KOPT-K1 (cell line): ENCODE measurements at regions not wholly inside any gene's neighbourhood (a gene's known extent, or its start where the extent isn't known, plus 50 kb on each side); places are given as distances from the start of the nearest gene placed in this dataset.
"Not testable (repeated sequence)": the region's sequence is repeated elsewhere in the genome, so short reads cannot be mapped to it uniquely, and the experiment has no call there.

Experiments used
- H3K27ac ChIP-seq: fragments of 200-600 bp; sonication (generic); 2 replicates; pipeline ENCODE4 v1.5.1; 2016; ENCODE audit warnings: antibody characterized with exemption, mild to moderate bottlenecking, low read depth, low read length; ENCODE audit not compliant: poor library complexity, severe bottlenecking
- H3K36me3 ChIP-seq: fragments of 200-600 bp; sonication (generic); 2 replicates; pipeline ENCODE4 v1.5.1; 2017; ENCODE audit warnings: antibody characterized with exemption, mild to moderate bottlenecking, low read length, moderate library complexity; ENCODE audit not compliant: insufficient read depth
- H3K9me3 ChIP-seq: fragments of 200-600 bp; sonication (generic); 2 replicates; pipeline ENCODE4 v1.5.1; 2017; ENCODE audit warnings: antibody characterized with exemption, low read length, mild to moderate bottlenecking; ENCODE audit not compliant: insufficient read depth, poor library complexity, severe bottlenecking

- not testable (repeated sequence) for H3K36me3 ChIP-seq, H3K27ac ChIP-seq, H3K9me3 ChIP-seq
Observed at GRCh38 chr9:41308953-41309352, 119.8 kb upstream of the ZNG1F start.

- not testable (repeated sequence) for H3K27ac ChIP-seq, H3K36me3 ChIP-seq, H3K9me3 ChIP-seq
Observed at GRCh38 chr9:41285744-41286143, 96.6 kb upstream of the ZNG1F start.

- H3K27ac ChIP-seq, H3K9me3 ChIP-seq: not testable (repeated sequence)
Observed at GRCh38 chr9:41280299-41281238, 91.5 kb upstream of the ZNG1F start.

GRCh38 chr9:41279437-41279836, 90.3 kb upstream of the ZNG1F start:
- not testable (repeated sequence) for H3K9me3 ChIP-seq, H3K27ac ChIP-seq, H3K36me3 ChIP-seq

More at GRCh38 chr9:41280299-41281238, 91.5 kb upstream of the ZNG1F start:
- not testable (repeated sequence) for H3K36me3 ChIP-seq

- H3K36me3 ChIP-seq, H3K9me3 ChIP-seq, H3K27ac ChIP-seq: not testable (repeated sequence)
Observed at GRCh38 chr9:41279033-41279432, 89.9 kb upstream of the ZNG1F start.

GRCh38 chr9:41273549-41274267, 84.6 kb upstream of the ZNG1F start:
- not testable (repeated sequence) for H3K36me3 ChIP-seq, H3K27ac ChIP-seq, H3K9me3 ChIP-seq

GRCh38 chr9:41272879-41273548, 83.9 kb upstream of the ZNG1F start:
- H3K27ac ChIP-seq, H3K36me3 ChIP-seq, H3K9me3 ChIP-seq: not testable (repeated sequence)

- H3K27ac ChIP-seq, H3K9me3 ChIP-seq, H3K36me3 ChIP-seq: not testable (repeated sequence)
Observed at GRCh38 chr9:41270992-41271391, 81.9 kb upstream of the ZNG1F start.

- H3K27ac ChIP-seq, H3K36me3 ChIP-seq, H3K9me3 ChIP-seq: not testable (repeated sequence)
Observed at GRCh38 chr9:41269471-41269870, 80.4 kb upstream of the ZNG1F start.

- H3K27ac ChIP-seq, H3K36me3 ChIP-seq, H3K9me3 ChIP-seq: not testable (repeated sequence)
Observed at GRCh38 chr9:41269054-41269453, 79.9 kb upstream of the ZNG1F start.

- not testable (repeated sequence) for H3K36me3 ChIP-seq, H3K27ac ChIP-seq, H3K9me3 ChIP-seq
Observed at GRCh38 chr9:41266602-41267001, 77.5 kb upstream of the ZNG1F start.

GRCh38 chr9:41266000-41266399, 76.9 kb upstream of the ZNG1F start:
- not testable (repeated sequence) for H3K36me3 ChIP-seq, H3K27ac ChIP-seq, H3K9me3 ChIP-seq

GRCh38 chr9:41251973-41252372, 62.9 kb upstream of the ZNG1F start:
- H3K27ac ChIP-seq, H3K36me3 ChIP-seq, H3K9me3 ChIP-seq: not testable (repeated sequence)

- not testable (repeated sequence) for H3K9me3 ChIP-seq, H3K36me3 ChIP-seq, H3K27ac ChIP-seq
Observed at GRCh38 chr9:41251101-41251500, 62.0 kb upstream of the ZNG1F start.

- H3K36me3 ChIP-seq, H3K9me3 ChIP-seq, H3K27ac ChIP-seq: not testable (repeated sequence)
Observed at GRCh38 chr9:41246702-41247101, 57.6 kb upstream of the ZNG1F start.
